ENCODE measurements at regions not wholly inside any gene's neighbourhood (a gene's known extent, or its start where the extent isn't known, plus 50 kb on each side); places are given as distances from the start of the nearest gene placed in this dataset.

DNA sequence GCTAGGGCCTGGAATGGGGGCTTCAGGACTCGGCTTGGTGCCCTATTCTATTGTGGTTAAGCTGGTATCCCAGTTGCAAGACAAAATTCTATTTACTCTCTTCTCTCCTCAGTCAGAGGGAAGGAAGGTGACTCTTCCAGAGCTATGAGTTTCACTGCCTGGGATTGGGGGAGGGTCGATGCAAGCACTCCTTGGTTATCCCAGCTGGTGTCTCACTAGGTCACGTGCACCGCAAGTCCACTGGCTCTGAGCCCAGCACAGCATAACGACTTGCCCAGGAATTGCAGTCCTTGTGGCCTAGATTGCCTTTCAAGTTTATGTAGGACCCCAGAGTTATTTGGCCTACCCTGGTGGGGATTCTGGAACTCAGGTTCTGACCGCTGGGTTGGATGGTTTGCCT is 958.8 kb downstream of the IGSF11 start:
- TF ChIP-seq, protein P1, sequence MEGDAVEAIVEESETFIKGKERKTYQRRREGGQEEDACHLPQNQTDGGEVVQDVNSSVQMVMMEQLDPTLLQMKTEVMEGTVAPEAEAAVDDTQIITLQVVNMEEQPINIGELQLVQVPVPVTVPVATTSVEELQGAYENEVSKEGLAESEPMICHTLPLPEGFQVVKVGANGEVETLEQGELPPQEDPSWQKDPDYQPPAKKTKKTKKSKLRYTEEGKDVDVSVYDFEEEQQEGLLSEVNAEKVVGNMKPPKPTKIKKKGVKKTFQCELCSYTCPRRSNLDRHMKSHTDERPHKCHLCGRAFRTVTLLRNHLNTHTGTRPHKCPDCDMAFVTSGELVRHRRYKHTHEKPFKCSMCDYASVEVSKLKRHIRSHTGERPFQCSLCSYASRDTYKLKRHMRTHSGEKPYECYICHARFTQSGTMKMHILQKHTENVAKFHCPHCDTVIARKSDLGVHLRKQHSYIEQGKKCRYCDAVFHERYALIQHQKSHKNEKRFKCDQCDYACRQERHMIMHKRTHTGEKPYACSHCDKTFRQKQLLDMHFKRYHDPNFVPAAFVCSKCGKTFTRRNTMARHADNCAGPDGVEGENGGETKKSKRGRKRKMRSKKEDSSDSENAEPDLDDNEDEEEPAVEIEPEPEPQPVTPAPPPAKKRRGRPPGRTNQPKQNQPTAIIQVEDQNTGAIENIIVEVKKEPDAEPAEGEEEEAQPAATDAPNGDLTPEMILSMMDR (IDR thresholded peaks at IDR 0.05), result no peak
- no peak for TF ChIP-seq POLR2A (IDR thresholded peaks at IDR 0.05)
